ENCODE measurements at regions not wholly inside any gene's neighbourhood (a gene's known extent, or its start where the extent isn't known, plus 50 kb on each side); places are given as distances from the start of the nearest gene placed in this dataset.

GRCh38 chr2:200725596-200725995, 86.1 kb upstream of the BZW1 start:
- DNase-seq (ENCODE audit: low read depth), result no peak

DNA sequence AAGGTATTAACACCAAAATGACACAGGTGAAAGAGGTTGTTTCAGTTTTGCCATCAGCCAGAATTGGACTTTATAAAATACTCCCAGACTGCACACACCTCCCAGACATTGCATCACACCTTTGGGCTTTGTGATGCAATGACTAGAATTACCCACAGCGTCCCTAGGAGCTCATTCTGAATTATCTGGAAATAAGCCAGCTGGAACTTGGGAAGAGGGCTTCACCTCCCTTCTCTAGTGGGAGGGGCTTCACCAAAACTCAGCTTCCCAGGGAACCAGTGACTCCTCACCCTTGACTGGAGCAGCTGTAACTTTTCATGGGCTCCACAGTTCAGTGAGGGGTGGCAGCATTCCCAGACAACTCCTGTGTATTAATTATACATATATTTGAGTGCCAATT, 83.1 kb upstream of the BZW1 start:
- DNase-seq (ENCODE audit: low read depth), result no peak

- no peak for DNase-seq (ENCODE audit: low read depth)
Observed at GRCh38 chr2:200730302-200730701, 81.4 kb upstream of the BZW1 start.

DNA sequence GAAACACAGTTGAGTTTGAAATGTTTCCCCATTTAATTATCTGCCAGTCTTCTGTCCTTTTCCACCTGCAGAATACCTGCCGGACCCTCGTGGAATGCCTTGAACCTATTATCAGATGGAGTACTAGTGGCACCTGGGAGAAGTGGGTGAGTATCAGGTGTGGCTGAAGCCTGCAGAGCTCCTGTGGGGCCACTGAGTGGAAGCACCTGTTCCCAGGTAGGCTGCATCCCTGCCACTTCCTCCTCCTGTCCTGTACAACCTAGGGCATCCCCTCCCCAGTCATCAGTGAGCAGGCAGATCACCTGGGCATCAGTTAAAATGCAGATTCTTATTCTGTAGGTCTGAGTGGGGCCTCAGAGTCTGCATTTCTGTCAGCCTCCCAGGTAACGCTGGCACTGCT, 80.8 kb upstream of the BZW1 start:
- DNase-seq (ENCODE audit: low read depth), result no peak

- DNase-seq (ENCODE audit: low read depth), result no peak
Observed at GRCh38 chr2:200732866-200733265, 78.8 kb upstream of the BZW1 start.

- DNase-seq (ENCODE audit: low read depth), result no peak
Observed at GRCh38 chr2:200733713-200734198, 78.0 kb upstream of the BZW1 start.

DNA sequence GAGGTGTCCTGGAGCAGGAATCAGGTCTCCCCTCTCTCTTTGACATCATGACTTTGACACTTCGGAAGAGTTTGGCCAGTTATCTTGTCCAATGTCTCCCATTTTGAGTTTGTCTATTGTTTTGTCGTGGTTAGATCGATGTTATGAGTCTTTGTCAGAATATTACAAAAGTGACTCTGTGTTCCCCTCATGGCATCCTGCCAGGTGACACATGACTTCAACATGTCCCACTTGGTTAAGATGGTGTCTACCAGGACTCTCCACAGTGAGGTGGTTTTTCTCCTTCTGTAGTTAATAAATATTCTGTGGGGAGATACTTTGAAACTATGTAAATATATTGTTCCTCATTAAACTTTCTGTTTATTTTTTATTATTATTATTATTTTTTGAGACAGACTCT, 76.6 kb upstream of the BZW1 start:
- no peak for DNase-seq (ENCODE audit: low read depth)

- DNase-seq (ENCODE audit: low read depth), result no peak
Observed at GRCh38 chr2:200736646-200737274, 75.0 kb upstream of the BZW1 start.

- no peak for DNase-seq (ENCODE audit: low read depth)
Observed at GRCh38 chr2:200737585-200737984, 74.1 kb upstream of the BZW1 start.

- no peak for DNase-seq (ENCODE audit: low read depth)
Observed at GRCh38 chr2:200738590-200738989, 73.1 kb upstream of the BZW1 start.

- no peak for DNase-seq (ENCODE audit: low read depth)
Observed at GRCh38 chr2:200740907-200741306, 70.8 kb upstream of the BZW1 start.

DNA sequence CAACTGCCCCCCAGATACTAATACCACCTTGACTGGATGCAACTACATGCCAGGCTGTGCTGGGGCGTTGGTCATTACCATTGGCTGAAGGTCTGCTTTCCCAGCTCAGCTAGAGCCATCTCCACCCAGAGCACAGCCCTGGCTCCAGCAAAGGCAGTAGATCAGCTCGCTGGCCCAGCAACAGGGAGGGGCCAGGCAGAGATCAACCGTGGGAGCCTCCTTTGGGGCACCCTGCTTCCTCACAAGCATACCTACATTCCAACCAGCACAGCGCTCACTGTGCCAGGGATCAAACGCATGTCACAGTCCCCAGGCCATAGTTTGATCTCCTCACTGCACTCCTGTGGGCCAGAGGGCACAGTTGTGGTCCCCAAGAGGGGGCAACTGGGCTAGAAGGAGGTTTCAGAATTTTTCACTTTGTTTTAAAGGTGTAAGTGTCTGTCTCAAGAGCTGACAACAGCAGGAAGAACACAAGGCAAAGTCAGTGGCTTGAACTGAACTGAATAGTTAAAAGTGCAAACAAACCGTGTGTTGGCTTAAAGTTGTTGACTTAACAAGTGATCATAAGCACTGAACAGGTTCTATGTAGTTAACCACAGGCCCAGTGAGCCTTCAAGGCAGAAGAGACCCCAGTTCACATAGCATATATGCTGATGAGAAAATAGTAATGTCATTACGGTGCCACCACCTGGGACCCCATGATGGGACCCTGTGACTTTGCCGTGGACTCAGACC, 70.1 kb upstream of the BZW1 start:
- DNase-seq (ENCODE audit: low read depth), result no peak

GRCh38 chr2:200742426-200742825, 69.3 kb upstream of the BZW1 start:
- DNase-seq (ENCODE audit: low read depth), result no peak

DNA sequence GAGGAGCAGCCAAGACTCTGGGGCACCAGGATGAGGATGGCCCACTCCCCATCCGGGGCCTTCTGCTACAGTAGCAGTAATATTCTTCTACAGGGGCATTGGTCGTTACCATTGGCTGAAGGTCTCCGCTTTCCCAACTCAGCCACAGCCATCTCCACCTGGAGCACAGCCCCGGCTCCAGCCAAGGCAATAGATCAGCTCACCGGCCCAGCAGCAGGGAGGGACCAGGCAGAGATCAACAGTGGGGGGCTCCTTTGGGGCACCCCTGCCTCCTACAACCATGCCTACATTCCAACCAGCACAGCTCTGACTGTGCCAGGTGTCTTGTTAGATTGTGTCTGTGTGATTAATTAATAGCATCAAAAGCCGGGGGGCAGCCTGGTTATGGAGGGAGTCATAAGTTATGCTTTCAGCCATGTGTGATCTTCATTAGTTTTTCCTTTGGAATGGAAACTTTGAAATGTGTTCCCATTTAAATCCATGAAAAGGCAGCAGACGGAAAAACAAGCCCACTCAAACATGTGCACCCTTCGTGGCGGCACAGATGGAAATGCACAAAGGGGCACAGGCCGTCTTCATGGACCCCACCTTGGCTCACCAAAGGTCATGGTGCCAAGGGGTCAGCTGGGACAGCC, 68.6 kb upstream of the BZW1 start:
- no peak for DNase-seq (ENCODE audit: low read depth)

- no peak for DNase-seq (ENCODE audit: low read depth)
Observed at GRCh38 chr2:200744201-200744602, 67.5 kb upstream of the BZW1 start.

GRCh38 chr2:200746301-200746700, 65.4 kb upstream of the BZW1 start:
- no peak for DNase-seq (ENCODE audit: low read depth)

GRCh38 chr2:200747668-200748618, 63.8 kb upstream of the BZW1 start:
- DNase-seq (ENCODE audit: low read depth), result peak; percentile 98

GRCh38 chr2:200748779-200749178, 62.9 kb upstream of the BZW1 start:
- DNase-seq (ENCODE audit: low read depth), result no peak

- DNase-seq (ENCODE audit: low read depth), result no peak
Observed at GRCh38 chr2:200749631-200750322, 61.9 kb upstream of the BZW1 start.

- no peak for DNase-seq (ENCODE audit: low read depth)
Observed at GRCh38 chr2:200750323-200750910, 61.3 kb upstream of the BZW1 start.

GRCh38 chr2:200751786-200752185, 59.9 kb upstream of the BZW1 start:
- DNase-seq (ENCODE audit: low read depth), result no peak

All from non-pigmented ciliary epithelial cell (primary cell).